Endodermal cell (in vitro differentiated cells): ENCODE measurements at regions not wholly inside any gene's neighbourhood (a gene's known extent, or its start where the extent isn't known, plus 50 kb on each side); places are given as distances from the start of the nearest gene placed in this dataset.

Experiments used
- DNase-seq: peaks from one replicate; pipeline ENCODE4 v3.0.0-alpha.2; 2017
- H3K27ac ChIP-seq: 2 replicates; pipeline ENCODE4 v1.5.1; 2013; ENCODE audit warnings: mild to moderate bottlenecking, low read depth, low read length, moderate library complexity
- H3K27me3 ChIP-seq: 2 replicates; pipeline ENCODE4 v1.6.1; 2013; ENCODE audit warnings: mild to moderate bottlenecking, low read length, moderate library complexity; ENCODE audit not compliant: insufficient read depth, control insufficient read depth, poor library complexity, severe bottlenecking
- H3K36me3 ChIP-seq: 2 replicates; pipeline ENCODE4 v1.7.0; 2013; ENCODE audit warnings: mild to moderate bottlenecking, low read length, moderate library complexity; ENCODE audit not compliant: control insufficient read depth, insufficient read depth
- H3K4me1 ChIP-seq: one replicate; pipeline ENCODE4 v1.7.0; 2013; ENCODE audit warnings: low read length; ENCODE audit not compliant: control insufficient read depth, insufficient read depth
- H3K4me3 ChIP-seq: 2 replicates; pipeline ENCODE4 v1.5.1; 2013; ENCODE audit warnings: mild to moderate bottlenecking, low read length, moderate library complexity
- H3K9ac ChIP-seq: 2 replicates; pipeline ENCODE4 v1.6.1; 2013; ENCODE audit warnings: mild to moderate bottlenecking, low read length, moderate library complexity; ENCODE audit not compliant: poor library complexity, severe bottlenecking; ENCODE audit errors: extremely low read depth
- H3K9me3 ChIP-seq: 2 replicates; pipeline ENCODE4 v1.6.1; 2013; ENCODE audit warnings: mild to moderate bottlenecking, low read length, moderate library complexity; ENCODE audit not compliant: control insufficient read depth
- H3K27ac Mint-ChIP-seq: 2 replicates; pipeline ENCODE4 v1.8.0; 2020; ENCODE audit warnings: mixed read lengths
- H3K27me3 Mint-ChIP-seq: 2 replicates; pipeline ENCODE4 v1.8.0; 2021; ENCODE audit warnings: mild to moderate bottlenecking, mixed read lengths; ENCODE audit not compliant: insufficient read depth
- H3K36me3 Mint-ChIP-seq: 2 replicates; pipeline ENCODE4 v1.8.0; 2020; ENCODE audit warnings: low read depth, mixed read lengths
- H3K4me1 Mint-ChIP-seq: 2 replicates; pipeline ENCODE4 v1.8.0; 2020; ENCODE audit warnings: mixed read lengths
- H3K4me3 Mint-ChIP-seq: 2 replicates; pipeline ENCODE4 v1.8.0; 2020; ENCODE audit warnings: mild to moderate bottlenecking, moderate library complexity, mixed read lengths
- H3K9me3 Mint-ChIP-seq: 2 replicates; pipeline ENCODE4 v1.8.0; 2020; ENCODE audit warnings: mild to moderate bottlenecking, mixed read lengths
- CTCF ChIP-seq: fragments of 200-600 bp; sonication (generic); conservative IDR thresholded peaks from 2 replicates; pipeline ENCODE4 v1.5.0; 2021; ENCODE audit warnings: antibody characterized with exemption, mild to moderate bottlenecking
- WGBS, 2 experiments: methylation state at CpG; one replicate each; pipeline versions ENCODE4 v1.1.5 to v1.1.7; 2013; ENCODE audit warnings: missing lambda C conversion rate in 2 of 2, mixed read lengths in 1 of 2; ENCODE audit not compliant: insufficient coverage in 1 of 2, insufficient read length in 1 of 2; 5-methylcytosine and 5-hydroxymethylcytosine counted together

- peaks cover 3% of the 10 kb centered on the region for H3K4me1 Mint-ChIP-seq
- H3K27ac ChIP-seq: no peak overlapping the region
- no peak overlapping the region for H3K27ac Mint-ChIP-seq
These were observed 890.5 kb upstream of the ANO3 start for GRCh38 chr11:25441421-25441820.

GRCh38 chr11:25449091-25449490 lies 882.8 kb upstream of the ANO3 start:
- H3K27me3 ChIP-seq: no peaks in the 10 kb centered on the region
- 88 to 93% methylated on average over 1 of the region's 1 CpG for WGBS, 2 experiments

More at GRCh38 chr11:25441421-25441820, 890.5 kb upstream of the ANO3 start:
- Mint-ChIP-seq H3K4me3 (no peak overlapping the region), H3K27me3 (no peaks in the 10 kb centered on the region), H3K36me3 (no peaks in the 10 kb centered on the region), H3K9me3 (peaks cover 7% of the 10 kb centered on the region)
- H3K27me3 ChIP-seq: no peaks in the 10 kb centered on the region
- TF ChIP-seq CTCF: no peak
- no peak overlapping the region for H3K4me3 ChIP-seq
- DNase-seq: no peak
- no peaks in the 10 kb centered on the region for H3K36me3 ChIP-seq
- no peak overlapping the region for H3K9ac ChIP-seq
- WGBS, 2 experiments: 84 to 89% methylated on average over 3 of the region's 3 CpGs
- H3K9me3 ChIP-seq: no peaks in the 10 kb centered on the region
- H3K4me1 ChIP-seq: no peaks in the 10 kb centered on the region

GRCh38 chr11:25453471-25453870 lies 878.5 kb upstream of the ANO3 start:
- Histone ChIP-seq H3K4me1 (no peaks in the 10 kb centered on the region), H3K36me3 (no peaks in the 10 kb centered on the region), H3K27ac (no peak overlapping the region), H3K9ac (no peak overlapping the region), H3K27me3 (no peaks in the 10 kb centered on the region), H3K9me3 (peaks cover 15% of the 10 kb centered on the region), H3K4me3 (peak overlapping the region; percentile 0)
- no peak overlapping the region for H3K4me3 Mint-ChIP-seq
- DNase-seq: no peak
- TF ChIP-seq CTCF: no peak
- H3K27ac Mint-ChIP-seq: no peak overlapping the region
- H3K36me3 Mint-ChIP-seq: peaks cover 11% of the 10 kb centered on the region
- 89 to 92% methylated on average over 7 to 8 of the region's 8 CpGs for WGBS, 2 experiments
- peaks cover 14% of the 10 kb centered on the region for H3K9me3 Mint-ChIP-seq
- peaks cover 4% of the 10 kb centered on the region for H3K4me1 Mint-ChIP-seq
- no peaks in the 10 kb centered on the region for H3K27me3 Mint-ChIP-seq

More at GRCh38 chr11:25449091-25449490, 882.8 kb upstream of the ANO3 start:
- Histone ChIP-seq H3K4me1 (no peaks in the 10 kb centered on the region), H3K4me3 (no peak overlapping the region), H3K27ac (no peak overlapping the region), H3K9me3 (peaks cover 11% of the 10 kb centered on the region), H3K36me3 (no peaks in the 10 kb centered on the region), H3K9ac (no peak overlapping the region)
- Mint-ChIP-seq H3K9me3 (peaks cover 14% of the 10 kb centered on the region), H3K4me1 (no peaks in the 10 kb centered on the region), H3K4me3 (no peak overlapping the region), H3K27me3 (no peaks in the 10 kb centered on the region), H3K36me3 (peaks cover 11% of the 10 kb centered on the region), H3K27ac (no peak overlapping the region)
- TF ChIP-seq CTCF: no peak
- no peak for DNase-seq
